ENCODE measurements at regions not wholly inside any gene's neighbourhood (a gene's known extent, or its start where the extent isn't known, plus 50 kb on each side); places are given as distances from the start of the nearest gene placed in this dataset.

GRCh38 chrX:16457239-16457638 is 192.7 kb upstream of the S100G start:
- ChIA-PET POLR2A (ENCODE audit: low non-redundant PET) (no interaction called here), CTCF (no interaction called here)
- Histone ChIP-seq H3K9me3 (ENCODE audit: low read depth, low read length, poor library complexity, severe bottlenecking) (no peaks in the 10 kb centered on the region), H3K27me3 (replicated peaks; ENCODE audit: insufficient read depth, low read depth, low read length, poor library complexity) (no peaks in the 10 kb centered on the region), H3K4me3 (ENCODE audit: low read depth, low read length, poor library complexity, severe bottlenecking) (no peak overlapping the region), H3K36me3 (ENCODE audit: insufficient read depth, low read length, poor library complexity, severe bottlenecking) (no peaks in the 10 kb centered on the region), H3K4me1 (ENCODE audit: insufficient read depth, low read length, poor library complexity, severe bottlenecking) (no peaks in the 10 kb centered on the region), H3K27ac (ENCODE audit: low read depth, low read length, poor library complexity, severe bottlenecking) (no peak overlapping the region)
- DNase-seq (ENCODE audit: low spot score): no peak
- TF ChIP-seq, protein P1, sequence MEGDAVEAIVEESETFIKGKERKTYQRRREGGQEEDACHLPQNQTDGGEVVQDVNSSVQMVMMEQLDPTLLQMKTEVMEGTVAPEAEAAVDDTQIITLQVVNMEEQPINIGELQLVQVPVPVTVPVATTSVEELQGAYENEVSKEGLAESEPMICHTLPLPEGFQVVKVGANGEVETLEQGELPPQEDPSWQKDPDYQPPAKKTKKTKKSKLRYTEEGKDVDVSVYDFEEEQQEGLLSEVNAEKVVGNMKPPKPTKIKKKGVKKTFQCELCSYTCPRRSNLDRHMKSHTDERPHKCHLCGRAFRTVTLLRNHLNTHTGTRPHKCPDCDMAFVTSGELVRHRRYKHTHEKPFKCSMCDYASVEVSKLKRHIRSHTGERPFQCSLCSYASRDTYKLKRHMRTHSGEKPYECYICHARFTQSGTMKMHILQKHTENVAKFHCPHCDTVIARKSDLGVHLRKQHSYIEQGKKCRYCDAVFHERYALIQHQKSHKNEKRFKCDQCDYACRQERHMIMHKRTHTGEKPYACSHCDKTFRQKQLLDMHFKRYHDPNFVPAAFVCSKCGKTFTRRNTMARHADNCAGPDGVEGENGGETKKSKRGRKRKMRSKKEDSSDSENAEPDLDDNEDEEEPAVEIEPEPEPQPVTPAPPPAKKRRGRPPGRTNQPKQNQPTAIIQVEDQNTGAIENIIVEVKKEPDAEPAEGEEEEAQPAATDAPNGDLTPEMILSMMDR (conservative IDR thresholded peaks at IDR 0.05; ENCODE audit: low read depth, low read length): no peak
- TF ChIP-seq EZH2 (IDR thresholded peaks at IDR 0.05; ENCODE audit: borderline replicate concordance, low read depth, low read length, poor library complexity, severe bottlenecking): no peak
- intact Hi-C loops (cut with micrococcal nuclease; ENCODE audit: unreplicated experiment): no loop called here
- no TSS peak for BruUV-seq (replicated peaks)

DNA sequence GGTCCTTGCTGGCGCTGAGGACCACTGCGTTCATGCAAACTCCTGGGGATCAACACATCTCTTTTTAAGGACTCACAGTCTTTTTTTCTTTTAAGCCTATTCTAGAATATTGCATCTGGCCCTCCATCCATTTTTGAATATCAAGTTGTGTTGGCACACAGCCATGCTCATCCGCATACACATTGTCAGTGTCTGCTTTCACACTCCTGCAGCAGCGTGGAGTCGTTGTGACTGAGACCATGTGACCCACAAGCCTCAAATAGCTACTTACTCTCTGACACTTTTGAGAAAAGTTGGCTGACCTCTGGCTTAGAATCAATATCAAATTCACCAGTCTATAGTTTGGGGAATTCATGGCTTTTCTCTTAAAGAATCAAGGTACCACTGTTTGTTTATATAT is 191.8 kb upstream of the S100G start:
- H3K27ac ChIP-seq (ENCODE audit: low read depth, low read length, poor library complexity, severe bottlenecking): no peak overlapping the region
- no peaks in the 10 kb centered on the region for H3K4me1 ChIP-seq (ENCODE audit: insufficient read depth, low read length, poor library complexity, severe bottlenecking)
- H3K4me3 ChIP-seq (ENCODE audit: low read depth, low read length, poor library complexity, severe bottlenecking): no peak overlapping the region
- POLR2A ChIA-PET (ENCODE audit: low non-redundant PET): no interaction called here
- H3K27me3 ChIP-seq (replicated peaks; ENCODE audit: insufficient read depth, low read depth, low read length, poor library complexity): no peaks in the 10 kb centered on the region
- CTCF ChIA-PET: no interaction called here
- no peaks in the 10 kb centered on the region for H3K36me3 ChIP-seq (ENCODE audit: insufficient read depth, low read length, poor library complexity, severe bottlenecking)
- no peaks in the 10 kb centered on the region for H3K9me3 ChIP-seq (ENCODE audit: low read depth, low read length, poor library complexity, severe bottlenecking)
- peak; percentile 8 for DNase-seq (ENCODE audit: low spot score)
- intact Hi-C loops (cut with micrococcal nuclease; ENCODE audit: unreplicated experiment): no loop called here
- TF ChIP-seq, protein P1 (conservative IDR thresholded peaks at IDR 0.05; ENCODE audit: low read depth, low read length): no peak
- TF ChIP-seq EZH2 (IDR thresholded peaks at IDR 0.05; ENCODE audit: borderline replicate concordance, low read depth, low read length, poor library complexity, severe bottlenecking): no peak
- no TSS peak for BruUV-seq (replicated peaks)

DNA sequence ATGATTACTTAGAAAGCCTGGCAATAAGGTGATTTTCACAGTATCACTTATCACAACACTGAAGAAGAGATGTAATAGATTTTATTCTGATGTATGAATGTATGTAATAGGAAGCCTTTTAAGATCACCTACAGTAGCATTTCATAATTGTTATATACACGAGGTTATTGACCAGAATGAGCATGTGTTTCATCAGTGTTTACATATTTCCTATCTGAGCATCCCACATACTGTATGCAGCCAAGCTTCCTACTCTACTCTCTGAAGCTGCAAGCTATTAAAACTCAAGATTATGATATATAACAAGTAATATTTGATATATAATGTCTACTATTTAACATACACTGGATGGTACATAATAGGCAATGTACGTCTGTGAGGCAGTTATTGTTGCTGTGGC is 190.9 kb upstream of the S100G start:
- no peak overlapping the region for H3K4me3 ChIP-seq (ENCODE audit: low read depth, low read length, poor library complexity, severe bottlenecking)
- no peak overlapping the region for H3K27ac ChIP-seq (ENCODE audit: low read depth, low read length, poor library complexity, severe bottlenecking)
- intact Hi-C loops (cut with micrococcal nuclease; ENCODE audit: unreplicated experiment): no loop called here
- DNase-seq (ENCODE audit: low spot score): no peak
- TF ChIP-seq, protein P1 (conservative IDR thresholded peaks at IDR 0.05; ENCODE audit: low read depth, low read length): no peak
- TF ChIP-seq EZH2 (IDR thresholded peaks at IDR 0.05; ENCODE audit: borderline replicate concordance, low read depth, low read length, poor library complexity, severe bottlenecking): no peak
- no peaks in the 10 kb centered on the region for H3K9me3 ChIP-seq (ENCODE audit: low read depth, low read length, poor library complexity, severe bottlenecking)
- no peaks in the 10 kb centered on the region for H3K4me1 ChIP-seq (ENCODE audit: insufficient read depth, low read length, poor library complexity, severe bottlenecking)
- peaks cover 4% of the 10 kb centered on the region for H3K27me3 ChIP-seq (replicated peaks; ENCODE audit: insufficient read depth, low read depth, low read length, poor library complexity)
- ChIA-PET CTCF (no interaction called here), POLR2A (ENCODE audit: low non-redundant PET) (no interaction called here)
- no TSS peak for BruUV-seq (replicated peaks)
- no peaks in the 10 kb centered on the region for H3K36me3 ChIP-seq (ENCODE audit: insufficient read depth, low read length, poor library complexity, severe bottlenecking)

Data from A673 (cell line).